GM12864 (cell line): ENCODE measurements at regions not wholly inside any gene's neighbourhood (a gene's known extent, or its start where the extent isn't known, plus 50 kb on each side); places are given as distances from the start of the nearest gene placed in this dataset.
"Not testable (repeated sequence)": the region's sequence is repeated elsewhere in the genome, so short reads cannot be mapped to it uniquely, and the experiment has no call there.

Experiments used
- DNase-seq: peaks from one replicate; pipeline ENCODE4 v3.0.0-alpha.2; 2011; ENCODE audit warnings: low read depth
- H3K4me3 ChIP-seq: 2 replicates; pipeline ENCODE4 v1.5.1; 2011; ENCODE audit warnings: mild to moderate bottlenecking, low read depth, low read length, control low read depth
- CTCF ChIP-seq: IDR thresholded peaks from 2 replicates; pipeline ENCODE4 v1.5.1; 2011; ENCODE audit warnings: low read depth, mild to moderate bottlenecking, moderate library complexity, low read length, control low read depth, inconsistent platforms; ENCODE audit errors: missing control alignments

- no peak for TF ChIP-seq CTCF
Measured at GRCh38 chr4:28505064-28505463, 1644.4 kb downstream of the STIM2 start.

GRCh38 chr4:28508636-28509035 is 1648.0 kb downstream of the STIM2 start:
- TF ChIP-seq CTCF, result no peak
- H3K4me3 ChIP-seq, result no peak overlapping the region
- DNase-seq, result no peak

More at GRCh38 chr4:28505064-28505463, 1644.4 kb downstream of the STIM2 start:
- DNase-seq, result no peak
- H3K4me3 ChIP-seq, result no peak overlapping the region

- DNase-seq, H3K4me3 ChIP-seq: not testable (repeated sequence)
Measured at GRCh38 chr4:28514766-28515165, 1654.1 kb downstream of the STIM2 start.

GRCh38 chr4:28518561-28519165 is 1658.0 kb downstream of the STIM2 start:
- no peak overlapping the region for H3K4me3 ChIP-seq
- TF ChIP-seq CTCF, result no peak
- DNase-seq, result no peak

GRCh38 chr4:28523681-28524190 is 1663.1 kb downstream of the STIM2 start:
- no peak for DNase-seq
- TF ChIP-seq CTCF, result no peak
- H3K4me3 ChIP-seq, result no peak overlapping the region

GRCh38 chr4:28536124-28536523 is 1675.5 kb downstream of the STIM2 start:
- no peak for DNase-seq
- no peak overlapping the region for H3K4me3 ChIP-seq
- no peak for TF ChIP-seq CTCF

- no peak for DNase-seq
- TF ChIP-seq CTCF, result no peak
Measured at GRCh38 chr4:28545986-28546385, 1685.3 kb downstream of the STIM2 start.

GRCh38 chr4:28548136-28548535 is 1687.5 kb downstream of the STIM2 start:
- no peak overlapping the region for H3K4me3 ChIP-seq
- TF ChIP-seq CTCF, result no peak
- no peak for DNase-seq

More at GRCh38 chr4:28545986-28546385, 1685.3 kb downstream of the STIM2 start:
- H3K4me3 ChIP-seq, result no peak overlapping the region
